ENCODE measurements at regions not wholly inside any gene's neighbourhood (a gene's known extent, or its start where the extent isn't known, plus 50 kb on each side); places are given as distances from the start of the nearest gene placed in this dataset.
"Not testable (repeated sequence)": the region's sequence is repeated elsewhere in the genome, so short reads cannot be mapped to it uniquely, and the experiment has no call there.

- DNase-seq (ENCODE audit: low spot score), result peak; percentile 5
- no peak for FAIRE-seq
Observed at GRCh38 chr4:27357283-27357682, 496.6 kb downstream of the STIM2 start.

- DNase-seq (ENCODE audit: low spot score), result no peak
- no peak for FAIRE-seq
Observed at GRCh38 chr4:27358269-27358668, 497.6 kb downstream of the STIM2 start.

GRCh38 chr4:27360131-27360530, 499.5 kb downstream of the STIM2 start:
- FAIRE-seq (no peak), DNase-seq (ENCODE audit: low spot score) (no peak)

- no peak for FAIRE-seq
- peak; percentile 49 for DNase-seq (ENCODE audit: low spot score)
Observed at GRCh38 chr4:27360790-27361267, 500.2 kb downstream of the STIM2 start.

- FAIRE-seq (no peak), DNase-seq (ENCODE audit: low spot score) (no peak)
Observed at GRCh38 chr4:27364509-27364908, 503.9 kb downstream of the STIM2 start.

- FAIRE-seq (no peak), DNase-seq (ENCODE audit: low spot score) (peak; percentile 4)
Observed at GRCh38 chr4:27366104-27366823, 505.6 kb downstream of the STIM2 start.

GRCh38 chr4:27368781-27369180, 508.1 kb downstream of the STIM2 start:
- DNase-seq (ENCODE audit: low spot score), result no peak

GRCh38 chr4:27381815-27382214, 521.2 kb downstream of the STIM2 start:
- FAIRE-seq, result no peak
- no peak for DNase-seq (ENCODE audit: low spot score)

More at GRCh38 chr4:27368781-27369180, 508.1 kb downstream of the STIM2 start:
- FAIRE-seq, result no peak

- FAIRE-seq, result no peak
- DNase-seq (ENCODE audit: low spot score), result no peak
Observed at GRCh38 chr4:27387711-27388110, 527.1 kb downstream of the STIM2 start.

- FAIRE-seq (no peak), DNase-seq (ENCODE audit: low spot score) (peak; percentile 13)
Observed at GRCh38 chr4:27397886-27398285, 537.2 kb downstream of the STIM2 start.

GRCh38 chr4:27398631-27399310, 538.1 kb downstream of the STIM2 start:
- no peak for FAIRE-seq
- DNase-seq (ENCODE audit: low spot score), result no peak

GRCh38 chr4:27407616-27408015, 547.0 kb downstream of the STIM2 start:
- peak; percentile 26 for DNase-seq (ENCODE audit: low spot score)
- FAIRE-seq, result no peak

- no peak for DNase-seq (ENCODE audit: low spot score)
- no peak for FAIRE-seq
Observed at GRCh38 chr4:27412613-27413012, 552.0 kb downstream of the STIM2 start.

GRCh38 chr4:27414887-27415731, 554.5 kb downstream of the STIM2 start:
- DNase-seq (ENCODE audit: low spot score) (no peak), FAIRE-seq (no peak)

GRCh38 chr4:27428661-27429060, 568.0 kb downstream of the STIM2 start:
- DNase-seq (ENCODE audit: low spot score) (no peak), FAIRE-seq (no peak)

- no peak for DNase-seq (ENCODE audit: low spot score)
- FAIRE-seq, result no peak
Observed at GRCh38 chr4:27429364-27429871, 568.8 kb downstream of the STIM2 start.

GRCh38 chr4:27442146-27442545, 581.5 kb downstream of the STIM2 start:
- DNase-seq (ENCODE audit: low spot score) (no peak), FAIRE-seq (no peak)

- DNase-seq (ENCODE audit: low spot score), result not testable (repeated sequence)
Observed at GRCh38 chr4:27442661-27443060, 582.0 kb downstream of the STIM2 start.

GRCh38 chr4:27463816-27464215, 603.2 kb downstream of the STIM2 start:
- DNase-seq (ENCODE audit: low spot score), result peak; percentile 33
- FAIRE-seq, result no peak

More at GRCh38 chr4:27442661-27443060, 582.0 kb downstream of the STIM2 start:
- FAIRE-seq, result not testable (repeated sequence)

GRCh38 chr4:27467351-27467750, 606.7 kb downstream of the STIM2 start:
- no peak for FAIRE-seq

GRCh38 chr4:27472364-27472763, 611.7 kb downstream of the STIM2 start:
- DNase-seq (ENCODE audit: low spot score) (no peak), FAIRE-seq (no peak)

More at GRCh38 chr4:27467351-27467750, 606.7 kb downstream of the STIM2 start:
- DNase-seq (ENCODE audit: low spot score), result no peak

Data from urothelium cell line (cell line).